IMR-90 (cell line): ENCODE measurements at regions not wholly inside any gene's neighbourhood (a gene's known extent, or its start where the extent isn't known, plus 50 kb on each side); places are given as distances from the start of the nearest gene placed in this dataset.

Experiments used
- BHLHE40 ChIP-seq: fragments of 150-350 bp; IDR thresholded peaks from 2 replicates; pipeline ENCODE4 v1.6.1; 2016; ENCODE audit warnings: mild to moderate bottlenecking, low read depth, low read length
- CEBPB ChIP-seq: IDR thresholded peaks from 2 replicates; pipeline ENCODE4 v1.6.1; 2012; ENCODE audit warnings: low read depth, low read length, improper control_type of control experiment
- CHD1 ChIP-seq: IDR thresholded peaks from 2 replicates; pipeline ENCODE4 v1.6.1; 2012; ENCODE audit warnings: low read depth, low read length, improper control_type of control experiment
- CTCF ChIP-seq: conservative IDR thresholded peaks from 2 replicates; pipeline ENCODE4 v1.5.1; 2012; ENCODE audit warnings: mild to moderate bottlenecking, low read depth, low read length, improper control_type of control experiment
- FOS ChIP-seq: fragments of 150-350 bp; IDR thresholded peaks from 2 replicates; pipeline ENCODE4 v1.6.1; 2016; ENCODE audit warnings: low read depth, low read length
- MAZ ChIP-seq: IDR thresholded peaks from 2 replicates; pipeline ENCODE4 v1.6.1; 2012; ENCODE audit warnings: low read depth, mild to moderate bottlenecking, low read length, improper control_type of control experiment, moderate library complexity, borderline replicate concordance
- MXI1 ChIP-seq: IDR thresholded peaks from 2 replicates; pipeline ENCODE4 v1.6.1; 2012; ENCODE audit warnings: low read depth, mild to moderate bottlenecking, low read length, moderate library complexity, borderline replicate concordance
- POLR2A ChIP-seq: IDR thresholded peaks from 2 replicates; pipeline ENCODE4 v1.6.1; 2012; ENCODE audit warnings: mild to moderate bottlenecking, low read depth, low read length
- RAD21 ChIP-seq: IDR thresholded peaks from 2 replicates; pipeline ENCODE4 v1.6.1; 2012; ENCODE audit warnings: low read length, improper control_type of control experiment
- RCOR1 ChIP-seq: IDR thresholded peaks from 2 replicates; pipeline ENCODE4 v1.6.1; 2012; ENCODE audit warnings: mild to moderate bottlenecking, low read length, improper control_type of control experiment; ENCODE audit not compliant: insufficient replicate concordance
- RFX5 ChIP-seq: IDR thresholded peaks from 2 replicates; pipeline ENCODE4 v1.8.0; 2012; ENCODE audit warnings: low read depth, mild to moderate bottlenecking, low read length, moderate library complexity
- SMC3 ChIP-seq: fragments of 150-350 bp; IDR thresholded peaks from 2 replicates; pipeline ENCODE4 v1.6.1; 2016; ENCODE audit warnings: low read depth, mild to moderate bottlenecking, antibody characterized with exemption, low read length, moderate library complexity
- TF ChIP-seq, protein P1 (sequence below): fragments of 150-350 bp; IDR thresholded peaks from 2 replicates; pipeline ENCODE4 v1.6.1; 2017; ENCODE audit warnings: mild to moderate bottlenecking, antibody characterized with exemption, low read length, low read depth

GRCh38 chr1:192524223-192524622 is 51.4 kb upstream of the RGS1 start:
- TF ChIP-seq CTCF (no peak), POLR2A (no peak), MAZ (no peak), CHD1 (no peak), RAD21 (no peak), RFX5 (no peak), BHLHE40 (no peak), SMC3 (no peak), MXI1 (no peak), RCOR1 (no peak), CEBPB (no peak), FOS (no peak)
- TF ChIP-seq, protein P1, sequence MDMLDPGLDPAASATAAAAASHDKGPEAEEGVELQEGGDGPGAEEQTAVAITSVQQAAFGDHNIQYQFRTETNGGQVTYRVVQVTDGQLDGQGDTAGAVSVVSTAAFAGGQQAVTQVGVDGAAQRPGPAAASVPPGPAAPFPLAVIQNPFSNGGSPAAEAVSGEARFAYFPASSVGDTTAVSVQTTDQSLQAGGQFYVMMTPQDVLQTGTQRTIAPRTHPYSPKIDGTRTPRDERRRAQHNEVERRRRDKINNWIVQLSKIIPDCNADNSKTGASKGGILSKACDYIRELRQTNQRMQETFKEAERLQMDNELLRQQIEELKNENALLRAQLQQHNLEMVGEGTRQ, result no peak
